H9 (cell line): ENCODE measurements at regions not wholly inside any gene's neighbourhood (a gene's known extent, or its start where the extent isn't known, plus 50 kb on each side); places are given as distances from the start of the nearest gene placed in this dataset.

Experiments
- DNase-seq: peaks from one replicate; pipeline ENCODE4 v3.0.0-alpha.2; 2017
- H2AFZ ChIP-seq: one replicate; pipeline ENCODE4 v1.6.1; 2013; ENCODE audit warnings: mild to moderate bottlenecking, low read length, control low read depth, moderate library complexity
- H2AK5ac ChIP-seq: 2 replicates; pipeline ENCODE4 v1.6.1; 2013; ENCODE audit warnings: low read length, control low read depth, mixed read lengths; ENCODE audit not compliant: insufficient read length
- H2BK120ac ChIP-seq: one replicate; pipeline ENCODE4 v1.6.1; 2013; ENCODE audit warnings: low read depth, mild to moderate bottlenecking, low read length, control low read depth, inconsistent platforms; ENCODE audit not compliant: poor library complexity, severe bottlenecking
- H2BK12ac ChIP-seq: 2 replicates; pipeline ENCODE4 v1.6.1; 2013; ENCODE audit warnings: low read length, control low read depth, mixed read lengths, low read depth; ENCODE audit not compliant: insufficient read length
- H2BK15ac ChIP-seq: 2 replicates; pipeline ENCODE4 v1.6.1; 2013; ENCODE audit warnings: low read depth, low read length, control low read depth
- H2BK20ac ChIP-seq: one replicate; pipeline ENCODE4 v1.6.1; 2013; ENCODE audit warnings: low read depth, mild to moderate bottlenecking, low read length, control low read depth, inconsistent platforms; ENCODE audit not compliant: poor library complexity, severe bottlenecking
- H2BK5ac ChIP-seq: 2 replicates; pipeline ENCODE4 v1.6.1; 2013; ENCODE audit warnings: low read length, control low read depth, mixed read lengths; ENCODE audit not compliant: insufficient read length
- H3K14ac ChIP-seq: 2 replicates; pipeline ENCODE4 v1.6.1; 2013; ENCODE audit warnings: low read length, control low read depth; ENCODE audit not compliant: insufficient read depth
- H3K18ac ChIP-seq: 2 replicates; pipeline ENCODE4 v1.6.1; 2013; ENCODE audit warnings: low read depth, mild to moderate bottlenecking, mixed read lengths, low read length, control low read depth; ENCODE audit not compliant: insufficient read length
- H3K23ac ChIP-seq: 2 replicates; pipeline ENCODE4 v1.6.1; 2013; ENCODE audit warnings: low read length, control low read depth, mixed read lengths, low read depth; ENCODE audit not compliant: insufficient read length
- H3K23me2 ChIP-seq: 2 replicates; pipeline ENCODE4 v1.6.1; 2013; ENCODE audit warnings: low read depth, mild to moderate bottlenecking, mixed read lengths, low read length, control low read depth; ENCODE audit not compliant: insufficient read length, poor library complexity, severe bottlenecking
- H3K27ac ChIP-seq: 2 replicates; pipeline ENCODE4 v1.5.1; 2013; ENCODE audit warnings: low read length, control low read depth, mixed read lengths, low read depth; ENCODE audit not compliant: insufficient read length
- H3K27me3 ChIP-seq: 2 replicates; pipeline ENCODE4 v1.6.1; 2013; ENCODE audit warnings: low read length, control low read depth, inconsistent platforms; ENCODE audit not compliant: insufficient read depth
- H3K4ac ChIP-seq: 2 replicates; pipeline ENCODE4 v1.6.1; 2013; ENCODE audit warnings: low read depth, mild to moderate bottlenecking, control low read depth, inconsistent platforms, low read length, moderate library complexity
- H3K4me1 ChIP-seq: 2 replicates; pipeline ENCODE4 v1.6.1; 2013; ENCODE audit warnings: low read length, control low read depth, inconsistent platforms; ENCODE audit not compliant: insufficient read depth
- H3K4me2 ChIP-seq: 2 replicates; pipeline ENCODE4 v1.6.1; 2013; ENCODE audit warnings: low read length, control low read depth, mixed read lengths; ENCODE audit not compliant: insufficient read length, insufficient read depth
- H3K56ac ChIP-seq: 2 replicates; pipeline ENCODE4 v1.6.1; 2013; ENCODE audit warnings: low read depth, mild to moderate bottlenecking, mixed read lengths, low read length, control low read depth; ENCODE audit not compliant: insufficient read length
- H3K79me1 ChIP-seq: 2 replicates; pipeline ENCODE4 v1.6.1; 2013; ENCODE audit warnings: low read depth, mild to moderate bottlenecking, moderate library complexity, low read length, control low read depth, inconsistent platforms; ENCODE audit not compliant: insufficient read depth, poor library complexity, severe bottlenecking
- H3K79me2 ChIP-seq: 2 replicates; pipeline ENCODE4 v1.6.1; 2013; ENCODE audit warnings: low read length, control low read depth, inconsistent platforms; ENCODE audit not compliant: insufficient read depth
- H3K9ac ChIP-seq: 2 replicates; pipeline ENCODE4 v1.6.1; 2013; ENCODE audit warnings: low read length, control low read depth, mixed read lengths; ENCODE audit not compliant: insufficient read length; ENCODE audit errors: extremely low read depth
- H3K9me3 ChIP-seq: one replicate; pipeline ENCODE4 v1.6.1; 2013; ENCODE audit warnings: low read depth, low read length, inconsistent platforms; ENCODE audit not compliant: control insufficient read depth
- H3T11ph ChIP-seq: one replicate; pipeline ENCODE4 v1.6.1; 2013; ENCODE audit warnings: mild to moderate bottlenecking, low read length, control low read depth, inconsistent platforms
- H4K20me1 ChIP-seq: one replicate; pipeline ENCODE4 v1.6.1; 2013; ENCODE audit not compliant: control insufficient read depth, insufficient read length, insufficient read depth
- H4K5ac ChIP-seq: 2 replicates; pipeline ENCODE4 v1.6.1; 2013; ENCODE audit warnings: low read depth, mild to moderate bottlenecking, mixed read lengths, low read length, control low read depth; ENCODE audit not compliant: insufficient read length
- H4K8ac ChIP-seq: replicated peaks from 2 replicates; pipeline ENCODE4 v1.6.1; 2013; ENCODE audit warnings: low read length, control low read depth, mixed read lengths, low read depth; ENCODE audit not compliant: insufficient read length
- H4K91ac ChIP-seq: 2 replicates; pipeline ENCODE4 v1.6.1; 2013; ENCODE audit warnings: low read depth, mild to moderate bottlenecking, moderate library complexity, mixed read lengths, low read length, control low read depth; ENCODE audit not compliant: insufficient read length
- H3K27ac Mint-ChIP-seq, 3 experiments: 2 replicates in 2 of 3; 3 replicates in 1 of 3; pipeline ENCODE4 v1.8.0; 2020 to 2021; ENCODE audit warnings: mixed read lengths in 3 of 3, mild to moderate bottlenecking in 1 of 3, moderate library complexity in 1 of 3
- H3K27me3 Mint-ChIP-seq: 2 replicates; pipeline ENCODE4 v1.8.0; 2021; ENCODE audit warnings: low read depth, mild to moderate bottlenecking, moderate library complexity, mixed read lengths
- H3K36me3 Mint-ChIP-seq, 3 experiments: 2 replicates in 2 of 3; 3 replicates in 1 of 3; pipeline ENCODE4 v1.8.0; 2020 to 2021; ENCODE audit warnings: low read depth in 3 of 3, mixed read lengths in 3 of 3; ENCODE audit not compliant: insufficient read depth in 1 of 3
- H3K4me1 Mint-ChIP-seq, 2 experiments: 2 replicates each; pipeline ENCODE4 v1.8.0; 2020; ENCODE audit warnings: mixed read lengths in 2 of 2
- H3K4me3 Mint-ChIP-seq, 2 experiments: 2 replicates in 1 of 2; 3 replicates in 1 of 2; pipeline ENCODE4 v1.8.0; 2020 to 2021; ENCODE audit warnings: mild to moderate bottlenecking in 2 of 2, mixed read lengths in 2 of 2, moderate library complexity in 1 of 2
- H3K9me3 Mint-ChIP-seq, 2 experiments: 2 replicates in 1 of 2; 3 replicates in 1 of 2; pipeline ENCODE4 v1.8.0; 2020; ENCODE audit warnings: mild to moderate bottlenecking in 2 of 2, mixed read lengths in 2 of 2, moderate library complexity in 1 of 2
- WGBS: extraction: QIAGEN DNeasy Blood & Tissue Kit; methylation state at CpG from one replicate; pipeline ENCODE4 v1.1.7; 2013; ENCODE audit warnings: missing lambda C conversion rate, low lambda C conversion rate, mixed read lengths; ENCODE audit not compliant: insufficient read length; ENCODE audit errors: extremely low coverage; 5-methylcytosine and 5-hydroxymethylcytosine counted together
- TF ChIP-seq, protein P1 (sequence below): fragments of 200-600 bp; sonication (generic); conservative IDR thresholded peaks from 3 replicates; pipeline ENCODE4 v1.8.0; 2021; ENCODE audit warnings: antibody characterized with exemption, mild to moderate bottlenecking

DNA sequence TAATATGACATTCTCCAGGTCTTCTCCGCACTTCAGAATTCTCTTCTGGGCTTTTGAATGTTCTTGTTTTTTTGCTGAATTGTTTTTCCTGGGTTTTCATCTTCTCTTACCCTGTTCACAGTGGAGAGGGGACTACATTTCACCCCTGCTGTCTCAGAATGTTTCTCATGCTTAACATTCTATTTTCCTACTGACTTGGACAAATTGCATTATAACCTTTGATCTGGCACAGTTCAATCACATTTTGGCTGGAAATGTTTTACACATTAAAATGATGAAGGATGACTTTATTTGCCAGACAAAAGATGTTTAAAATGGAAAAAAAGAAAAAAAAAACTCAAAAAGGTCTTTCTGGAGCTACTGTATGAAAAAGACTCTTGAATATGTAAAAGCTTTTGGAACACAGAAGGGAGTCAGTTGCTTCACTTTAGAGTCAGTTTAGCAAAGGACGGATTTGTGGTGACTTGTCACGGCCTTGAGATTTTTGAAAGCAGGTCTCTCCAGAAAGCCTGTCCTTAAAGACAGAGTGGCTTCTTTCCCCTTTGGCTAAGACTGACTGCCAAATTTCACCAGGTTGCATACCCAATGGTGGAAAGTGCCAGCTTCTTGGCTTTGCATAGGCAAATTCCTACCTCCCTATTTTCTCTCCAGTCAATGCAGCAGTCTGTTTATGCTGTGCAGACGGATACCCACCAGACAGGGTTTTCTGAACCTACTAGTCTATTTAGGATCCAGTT, 401.0 kb upstream of the TBL1XR1 start:
- no peak overlapping the region for H2AFZ ChIP-seq
- H3K4me1 Mint-ChIP-seq: peaks cover 26 to 28% of the 10 kb centered on the region in 2 experiments

More for the DNA sequence above, 401.0 kb upstream of the TBL1XR1 start:
- H3K9me3 ChIP-seq: no peaks in the 10 kb centered on the region
- no CpG with 5 or more reads among the region's 4 CpGs for WGBS
- no peaks in the 10 kb centered on the region for H3K36me3 Mint-ChIP-seq
- H3K18ac ChIP-seq: no peak overlapping the region
- H2BK12ac ChIP-seq: no peak overlapping the region
- H2AK5ac ChIP-seq: no peak overlapping the region
- no peak overlapping the region for H4K8ac ChIP-seq
- H3K27ac Mint-ChIP-seq: peak overlapping the region in 2 of 3 experiments; percentile 6 to 8; a peak in 3 of 7 replicates
- H3K79me1 ChIP-seq: no peaks in the 10 kb centered on the region
- no peak overlapping the region for H3K9ac ChIP-seq
- no peaks in the 10 kb centered on the region for H3K9me3 Mint-ChIP-seq
- H3K23me2 ChIP-seq: no peaks in the 10 kb centered on the region
- no peak overlapping the region for H3T11ph ChIP-seq
- TF ChIP-seq, protein P1, sequence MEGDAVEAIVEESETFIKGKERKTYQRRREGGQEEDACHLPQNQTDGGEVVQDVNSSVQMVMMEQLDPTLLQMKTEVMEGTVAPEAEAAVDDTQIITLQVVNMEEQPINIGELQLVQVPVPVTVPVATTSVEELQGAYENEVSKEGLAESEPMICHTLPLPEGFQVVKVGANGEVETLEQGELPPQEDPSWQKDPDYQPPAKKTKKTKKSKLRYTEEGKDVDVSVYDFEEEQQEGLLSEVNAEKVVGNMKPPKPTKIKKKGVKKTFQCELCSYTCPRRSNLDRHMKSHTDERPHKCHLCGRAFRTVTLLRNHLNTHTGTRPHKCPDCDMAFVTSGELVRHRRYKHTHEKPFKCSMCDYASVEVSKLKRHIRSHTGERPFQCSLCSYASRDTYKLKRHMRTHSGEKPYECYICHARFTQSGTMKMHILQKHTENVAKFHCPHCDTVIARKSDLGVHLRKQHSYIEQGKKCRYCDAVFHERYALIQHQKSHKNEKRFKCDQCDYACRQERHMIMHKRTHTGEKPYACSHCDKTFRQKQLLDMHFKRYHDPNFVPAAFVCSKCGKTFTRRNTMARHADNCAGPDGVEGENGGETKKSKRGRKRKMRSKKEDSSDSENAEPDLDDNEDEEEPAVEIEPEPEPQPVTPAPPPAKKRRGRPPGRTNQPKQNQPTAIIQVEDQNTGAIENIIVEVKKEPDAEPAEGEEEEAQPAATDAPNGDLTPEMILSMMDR: no peak
- DNase-seq: no peak
- no peak overlapping the region for H3K56ac ChIP-seq
- H4K5ac ChIP-seq: no peak overlapping the region
- no peak overlapping the region for H3K23ac ChIP-seq
- H2BK15ac ChIP-seq: no peak overlapping the region
- H3K27me3 Mint-ChIP-seq: no peaks in the 10 kb centered on the region; the same call in 1 of the 2 replicates
- H3K79me2 ChIP-seq: no peaks in the 10 kb centered on the region
- no peaks in the 10 kb centered on the region for H3K27me3 ChIP-seq
- no peak overlapping the region for H3K14ac ChIP-seq
- no peaks in the 10 kb centered on the region for H4K20me1 ChIP-seq
- no peak overlapping the region for H4K91ac ChIP-seq
- no peak overlapping the region for H3K4ac ChIP-seq
- no peak overlapping the region for H2BK120ac ChIP-seq
- H3K4me1 ChIP-seq: peaks cover 19% of the 10 kb centered on the region; the same call in 1 of the 2 replicates
- no peak overlapping the region for H2BK5ac ChIP-seq
- peak overlapping the region; percentile 32 for H2BK20ac ChIP-seq
- no peak overlapping the region; a peak in 1 of 5 replicates for H3K4me3 Mint-ChIP-seq
- no peak overlapping the region for H3K4me2 ChIP-seq
- no peak overlapping the region for H3K27ac ChIP-seq
